Endodermal cell (in vitro differentiated cells): ENCODE measurements at regions not wholly inside any gene's neighbourhood (a gene's known extent, or its start where the extent isn't known, plus 50 kb on each side); places are given as distances from the start of the nearest gene placed in this dataset.

ENCODE experiments used
- DNase-seq: peaks from one replicate; pipeline ENCODE4 v3.0.0-alpha.2; 2017
- H3K27ac ChIP-seq: 2 replicates; pipeline ENCODE4 v1.5.1; 2013; ENCODE audit warnings: mild to moderate bottlenecking, low read depth, low read length, moderate library complexity
- H3K27me3 ChIP-seq: 2 replicates; pipeline ENCODE4 v1.6.1; 2013; ENCODE audit warnings: mild to moderate bottlenecking, low read length, moderate library complexity; ENCODE audit not compliant: insufficient read depth, control insufficient read depth, poor library complexity, severe bottlenecking
- H3K36me3 ChIP-seq: 2 replicates; pipeline ENCODE4 v1.7.0; 2013; ENCODE audit warnings: mild to moderate bottlenecking, low read length, moderate library complexity; ENCODE audit not compliant: control insufficient read depth, insufficient read depth
- H3K4me1 ChIP-seq: one replicate; pipeline ENCODE4 v1.7.0; 2013; ENCODE audit warnings: low read length; ENCODE audit not compliant: control insufficient read depth, insufficient read depth
- H3K4me3 ChIP-seq: 2 replicates; pipeline ENCODE4 v1.5.1; 2013; ENCODE audit warnings: mild to moderate bottlenecking, low read length, moderate library complexity
- H3K9ac ChIP-seq: 2 replicates; pipeline ENCODE4 v1.6.1; 2013; ENCODE audit warnings: mild to moderate bottlenecking, low read length, moderate library complexity; ENCODE audit not compliant: poor library complexity, severe bottlenecking; ENCODE audit errors: extremely low read depth
- H3K9me3 ChIP-seq: 2 replicates; pipeline ENCODE4 v1.6.1; 2013; ENCODE audit warnings: mild to moderate bottlenecking, low read length, moderate library complexity; ENCODE audit not compliant: control insufficient read depth
- H3K27ac Mint-ChIP-seq: 2 replicates; pipeline ENCODE4 v1.8.0; 2020; ENCODE audit warnings: mixed read lengths
- H3K27me3 Mint-ChIP-seq: 2 replicates; pipeline ENCODE4 v1.8.0; 2021; ENCODE audit warnings: mild to moderate bottlenecking, mixed read lengths; ENCODE audit not compliant: insufficient read depth
- H3K36me3 Mint-ChIP-seq: 2 replicates; pipeline ENCODE4 v1.8.0; 2020; ENCODE audit warnings: low read depth, mixed read lengths
- H3K4me1 Mint-ChIP-seq: 2 replicates; pipeline ENCODE4 v1.8.0; 2020; ENCODE audit warnings: mixed read lengths
- H3K4me3 Mint-ChIP-seq: 2 replicates; pipeline ENCODE4 v1.8.0; 2020; ENCODE audit warnings: mild to moderate bottlenecking, moderate library complexity, mixed read lengths
- H3K9me3 Mint-ChIP-seq: 2 replicates; pipeline ENCODE4 v1.8.0; 2020; ENCODE audit warnings: mild to moderate bottlenecking, mixed read lengths
- CTCF ChIP-seq: fragments of 200-600 bp; sonication (generic); conservative IDR thresholded peaks from 2 replicates; pipeline ENCODE4 v1.5.0; 2021; ENCODE audit warnings: antibody characterized with exemption, mild to moderate bottlenecking
- WGBS, 2 experiments: methylation state at CpG; one replicate each; pipeline versions ENCODE4 v1.1.5 to v1.1.7; 2013; ENCODE audit warnings: missing lambda C conversion rate in 2 of 2, mixed read lengths in 1 of 2; ENCODE audit not compliant: insufficient coverage in 1 of 2, insufficient read length in 1 of 2; 5-methylcytosine and 5-hydroxymethylcytosine counted together

GRCh38 chr22:27482402-27482801, 319.2 kb downstream of the MN1 start:
- no peak overlapping the region for H3K27ac Mint-ChIP-seq
- Histone ChIP-seq H3K4me1 (peaks cover 5% of the 10 kb centered on the region), H3K9me3 (peaks cover 4% of the 10 kb centered on the region), H3K9ac (no peak overlapping the region), H3K4me3 (no peak overlapping the region), H3K36me3 (no peaks in the 10 kb centered on the region), H3K27ac (no peak overlapping the region), H3K27me3 (no peaks in the 10 kb centered on the region)
- H3K36me3 Mint-ChIP-seq: no peaks in the 10 kb centered on the region
- 89 to 90% methylated on average over 10 to 11 of the region's 11 CpGs for WGBS, 2 experiments
- H3K9me3 Mint-ChIP-seq: no peaks in the 10 kb centered on the region
- no peak for DNase-seq
- no peak overlapping the region for H3K4me3 Mint-ChIP-seq
- no peak for TF ChIP-seq CTCF
- peaks cover 20% of the 10 kb centered on the region for H3K27me3 Mint-ChIP-seq
- peaks cover 8% of the 10 kb centered on the region for H3K4me1 Mint-ChIP-seq

GRCh38 chr22:27483095-27483785, 318.3 kb downstream of the MN1 start:
- Histone ChIP-seq H3K27ac (no peak overlapping the region), H3K36me3 (no peaks in the 10 kb centered on the region), H3K9me3 (peaks cover 4% of the 10 kb centered on the region), H3K4me3 (no peak overlapping the region), H3K4me1 (peaks cover 5% of the 10 kb centered on the region), H3K9ac (no peak overlapping the region), H3K27me3 (no peaks in the 10 kb centered on the region)
- H3K9me3 Mint-ChIP-seq: no peaks in the 10 kb centered on the region
- no peak overlapping the region for H3K27ac Mint-ChIP-seq
- H3K4me3 Mint-ChIP-seq: no peak overlapping the region
- no peaks in the 10 kb centered on the region for H3K36me3 Mint-ChIP-seq
- peaks cover 18% of the 10 kb centered on the region for H3K27me3 Mint-ChIP-seq
- H3K4me1 Mint-ChIP-seq: peaks cover 8% of the 10 kb centered on the region
- DNase-seq: no peak
- 76 to 84% methylated on average over 5 to 9 of the region's 12 CpGs for WGBS, 2 experiments
- TF ChIP-seq CTCF: no peak

GRCh38 chr22:27485842-27486241, 315.7 kb downstream of the MN1 start:
- H3K27ac Mint-ChIP-seq: no peak overlapping the region
- H3K36me3 Mint-ChIP-seq: no peaks in the 10 kb centered on the region
- no peak overlapping the region for H3K9ac ChIP-seq
- no peaks in the 10 kb centered on the region for H3K27me3 ChIP-seq
- H3K9me3 ChIP-seq: peaks cover 4% of the 10 kb centered on the region
- no peak for DNase-seq
- no peak overlapping the region for H3K4me3 Mint-ChIP-seq
- no peak overlapping the region for H3K27ac ChIP-seq
- no peak overlapping the region for H3K4me3 ChIP-seq
- no peaks in the 10 kb centered on the region for H3K4me1 Mint-ChIP-seq
- no peaks in the 10 kb centered on the region for H3K9me3 Mint-ChIP-seq
- WGBS, 2 experiments: 87 to 90% methylated on average over 3 of the region's 3 CpGs
- peaks cover 4% of the 10 kb centered on the region for H3K27me3 Mint-ChIP-seq
- no peaks in the 10 kb centered on the region for H3K4me1 ChIP-seq
- no peaks in the 10 kb centered on the region for H3K36me3 ChIP-seq
- no peak for TF ChIP-seq CTCF
